CD14-positive monocyte (primary cell): ENCODE measurements at regions not wholly inside any gene's neighbourhood (a gene's known extent, or its start where the extent isn't known, plus 50 kb on each side); places are given as distances from the start of the nearest gene placed in this dataset.

Experiments used
- DNase-seq, 3 donors: peaks; one replicate each; pipeline ENCODE4 v3.0.0-alpha.2; 2011 to 2022
- H2AFZ ChIP-seq: 2 replicates; pipeline ENCODE4 v1.6.0; 2012; ENCODE audit warnings: mild to moderate bottlenecking, low read depth, low read length, inconsistent platforms; ENCODE audit not compliant: insufficient read depth, poor library complexity, severe bottlenecking
- H3K27ac ChIP-seq, 2 donors: 1 replicate in 1 of 2; 2 replicates in 1 of 2; pipeline ENCODE4 v1.5.1; 2012 to 2013; ENCODE audit warnings: low read length in 2 of 2, control low read depth in 1 of 2, inconsistent platforms in 1 of 2, low read depth in 1 of 2, mild to moderate bottlenecking in 1 of 2
- H3K27me3 ChIP-seq, 2 donors: one replicate each; pipeline versions ENCODE4 v1.6.0 to v1.6.1; 2011 to 2013; ENCODE audit warnings: low read length in 2 of 2; ENCODE audit not compliant: control insufficient read depth in 2 of 2, insufficient read depth in 2 of 2
- H3K36me3 ChIP-seq, 2 donors: replicated peaks in 1 of 2; 1 replicate in 1 of 2; 2 replicates in 1 of 2; pipeline versions ENCODE4 v1.5.1 to v1.6.1; 2012 to 2013; ENCODE audit warnings: low read length in 2 of 2, control low read depth in 1 of 2, inconsistent platforms in 1 of 2, mild to moderate bottlenecking in 1 of 2; ENCODE audit not compliant: insufficient read depth in 2 of 2, control insufficient read depth in 1 of 2
- H3K4me1 ChIP-seq, 2 donors: 1 replicate in 1 of 2; 2 replicates in 1 of 2; pipeline versions ENCODE4 v1.5.1 to v1.6.1; 2012 to 2013; ENCODE audit warnings: low read length in 2 of 2, control low read depth in 1 of 2, inconsistent platforms in 1 of 2, mild to moderate bottlenecking in 1 of 2, moderate library complexity in 1 of 2; ENCODE audit not compliant: insufficient read depth in 2 of 2, control insufficient read depth in 1 of 2
- H3K4me2 ChIP-seq: replicated peaks from 2 replicates; pipeline ENCODE3; 2012; ENCODE audit warnings: low read length, moderate library complexity, mild to moderate bottlenecking; ENCODE audit not compliant: poor library complexity, severe bottlenecking; ENCODE audit errors: extremely low read depth
- H3K4me3 ChIP-seq, 3 experiments: fragments of 200-600 bp in 1 of 3; sonication (generic) in 1 of 3; replicated peaks in 1 of 3; 1 replicate in 2 of 3; 2 replicates in 1 of 3; pipeline ENCODE4 v1.5.1; 2011 to 2013; ENCODE audit warnings: low read length in 3 of 3, mild to moderate bottlenecking in 3 of 3, control low read depth in 2 of 3, low read depth in 2 of 3, inconsistent platforms in 1 of 3, moderate library complexity in 1 of 3
- H3K79me2 ChIP-seq: 2 replicates; pipeline ENCODE4 v1.6.0; 2012; ENCODE audit warnings: mild to moderate bottlenecking, control low read depth, inconsistent platforms, low read length, moderate library complexity; ENCODE audit not compliant: insufficient read depth
- H3K9ac ChIP-seq: 2 replicates; pipeline ENCODE4 v1.6.0; 2017; ENCODE audit warnings: low read length, mild to moderate bottlenecking; ENCODE audit not compliant: insufficient read depth, poor library complexity, severe bottlenecking
- H3K9me3 ChIP-seq, 2 donors: replicated peaks in 1 of 2; 1 replicate in 1 of 2; 2 replicates in 1 of 2; pipeline versions ENCODE4 v1.5.1 to v1.6.1; 2012 to 2013; ENCODE audit warnings: low read length in 2 of 2, control low read depth in 1 of 2; ENCODE audit not compliant: control insufficient read depth in 1 of 2, insufficient read depth in 1 of 2
- H4K20me1 ChIP-seq: 2 replicates; pipeline ENCODE4 v1.6.0; 2012; ENCODE audit warnings: mild to moderate bottlenecking, low read length, control low read depth, moderate library complexity; ENCODE audit not compliant: insufficient read depth
- H3K27ac Mint-ChIP-seq, 7 donors: one replicate each; pipeline ENCODE4 v1.8.0; 2020; ENCODE audit warnings: mild to moderate bottlenecking in 7 of 7, mixed read lengths in 7 of 7, moderate library complexity in 6 of 7, inconsistent platforms in 2 of 7
- H3K27me3 Mint-ChIP-seq, 3 donors: one replicate each; pipeline ENCODE4 v1.8.0; 2021 to 2022; ENCODE audit warnings: low read depth in 3 of 3, mild to moderate bottlenecking in 3 of 3, mixed read lengths in 3 of 3, moderate library complexity in 3 of 3, inconsistent platforms in 1 of 3
- H3K36me3 Mint-ChIP-seq, 2 donors: one replicate each; pipeline ENCODE4 v1.8.0; 2020; ENCODE audit warnings: mixed read lengths in 2 of 2, inconsistent platforms in 1 of 2, mild to moderate bottlenecking in 1 of 2
- H3K4me1 Mint-ChIP-seq: one replicate; pipeline ENCODE4 v1.8.0; 2020; ENCODE audit warnings: mild to moderate bottlenecking, mixed read lengths
- H3K4me3 Mint-ChIP-seq, 2 donors: one replicate each; pipeline ENCODE4 v1.8.0; 2020; ENCODE audit warnings: mild to moderate bottlenecking in 2 of 2, mixed read lengths in 2 of 2, moderate library complexity in 1 of 2
- H3K9me3 Mint-ChIP-seq, 7 donors: one replicate each; pipeline ENCODE4 v1.8.0; 2020 to 2022; ENCODE audit warnings: mixed read lengths in 7 of 7, mild to moderate bottlenecking in 6 of 7, moderate library complexity in 6 of 7, inconsistent platforms in 2 of 7
- intact Hi-C, 2 donors: fragments of 100-400 bp; cut with micrococcal nuclease; formaldehyde crosslinking; loops; one replicate each; pipeline versions ENCODE4 v1.15.0 to v1.15.1; 2023
- TF ChIP-seq, protein P1 (sequence below): fragments of 200-600 bp; IDR thresholded peaks from one replicate; pipeline ENCODE4 v1.8.0; 2022; ENCODE audit warnings: antibody characterized with exemption, mild to moderate bottlenecking

GRCh38 chr18:44111337-44111736 is 569.4 kb upstream of the SETBP1 start:
- Mint-ChIP-seq H3K27me3 (peaks cover 0 to 2% (median 1%) of the 10 kb centered on the region in 3 donors), H3K4me1 (no peaks in the 10 kb centered on the region), H3K4me3 (no peak overlapping the region), H3K36me3 (no peaks in the 10 kb centered on the region), H3K27ac (no peak overlapping the region), H3K9me3 (no peaks in the 10 kb centered on the region)
- intact Hi-C loops: no loop called here
- no peak overlapping the region for H3K4me3 ChIP-seq
- no peaks in the 10 kb centered on the region for H4K20me1 ChIP-seq
- H3K9me3 ChIP-seq: no peaks in the 10 kb centered on the region
- no peaks in the 10 kb centered on the region for H3K79me2 ChIP-seq
- H3K9ac ChIP-seq: no peak overlapping the region
- no peak overlapping the region for H2AFZ ChIP-seq
- H3K27me3 ChIP-seq: no peaks in the 10 kb centered on the region
- TF ChIP-seq, protein P1, sequence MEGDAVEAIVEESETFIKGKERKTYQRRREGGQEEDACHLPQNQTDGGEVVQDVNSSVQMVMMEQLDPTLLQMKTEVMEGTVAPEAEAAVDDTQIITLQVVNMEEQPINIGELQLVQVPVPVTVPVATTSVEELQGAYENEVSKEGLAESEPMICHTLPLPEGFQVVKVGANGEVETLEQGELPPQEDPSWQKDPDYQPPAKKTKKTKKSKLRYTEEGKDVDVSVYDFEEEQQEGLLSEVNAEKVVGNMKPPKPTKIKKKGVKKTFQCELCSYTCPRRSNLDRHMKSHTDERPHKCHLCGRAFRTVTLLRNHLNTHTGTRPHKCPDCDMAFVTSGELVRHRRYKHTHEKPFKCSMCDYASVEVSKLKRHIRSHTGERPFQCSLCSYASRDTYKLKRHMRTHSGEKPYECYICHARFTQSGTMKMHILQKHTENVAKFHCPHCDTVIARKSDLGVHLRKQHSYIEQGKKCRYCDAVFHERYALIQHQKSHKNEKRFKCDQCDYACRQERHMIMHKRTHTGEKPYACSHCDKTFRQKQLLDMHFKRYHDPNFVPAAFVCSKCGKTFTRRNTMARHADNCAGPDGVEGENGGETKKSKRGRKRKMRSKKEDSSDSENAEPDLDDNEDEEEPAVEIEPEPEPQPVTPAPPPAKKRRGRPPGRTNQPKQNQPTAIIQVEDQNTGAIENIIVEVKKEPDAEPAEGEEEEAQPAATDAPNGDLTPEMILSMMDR: no peak
- H3K4me1 ChIP-seq: no peaks in the 10 kb centered on the region
- H3K4me2 ChIP-seq: no peak overlapping the region
- no peak for DNase-seq
- no peaks in the 10 kb centered on the region for H3K36me3 ChIP-seq
- no peak overlapping the region for H3K27ac ChIP-seq

- Histone ChIP-seq H3K4me1 (no peaks in the 10 kb centered on the region), H3K9me3 (no peaks in the 10 kb centered on the region), H3K27ac (no peak overlapping the region), H3K4me2 (no peak overlapping the region), H3K4me3 (no peak overlapping the region), H3K36me3 (no peaks in the 10 kb centered on the region), H2AFZ (no peak overlapping the region), H4K20me1 (no peaks in the 10 kb centered on the region), H3K9ac (no peak overlapping the region), H3K79me2 (no peaks in the 10 kb centered on the region), H3K27me3 (no peaks in the 10 kb centered on the region)
- Mint-ChIP-seq H3K36me3 (no peaks in the 10 kb centered on the region), H3K4me1 (no peaks in the 10 kb centered on the region), H3K27me3 (peaks cover 0 to 1% (median 0%) of the 10 kb centered on the region in 3 donors), H3K4me3 (no peak overlapping the region), H3K27ac (no peak overlapping the region), H3K9me3 (no peaks in the 10 kb centered on the region)
- intact Hi-C loops: no loop called here
- no peak for DNase-seq
- TF ChIP-seq, protein P1: no peak
Observed at GRCh38 chr18:44117821-44118220, 562.9 kb upstream of the SETBP1 start.
